RCC 7860 (cell line): ENCODE measurements at regions not wholly inside any gene's neighbourhood (a gene's known extent, or its start where the extent isn't known, plus 50 kb on each side); places are given as distances from the start of the nearest gene placed in this dataset.

Source experiments
- DNase-seq: peaks from one replicate; pipeline ENCODE4 v3.0.0-alpha.2; 2015; ENCODE audit warnings: low spot score
- FAIRE-seq: peaks from 2 replicates; lab custom pipeline; 2012; peaks lifted over from hg19 to GRCh38; lab: Jason Lieb, UNC

GRCh38 chr2:21251216-21251980, 127.6 kb downstream of the TDRD15 start:
- no peak for FAIRE-seq
- no peak for DNase-seq

- no peak for DNase-seq
- no peak for FAIRE-seq
Measured at GRCh38 chr2:21253311-21254027, 129.7 kb downstream of the TDRD15 start.

GRCh38 chr2:21254170-21254965, 130.6 kb downstream of the TDRD15 start:
- FAIRE-seq, result no peak
- DNase-seq, result no peak

- DNase-seq, result peak; percentile 61
- no peak for FAIRE-seq
Measured at GRCh38 chr2:21256006-21256405, 132.2 kb downstream of the TDRD15 start.

- FAIRE-seq (no peak), DNase-seq (no peak)
Measured at GRCh38 chr2:21257621-21258020, 133.9 kb downstream of the TDRD15 start.

DNA sequence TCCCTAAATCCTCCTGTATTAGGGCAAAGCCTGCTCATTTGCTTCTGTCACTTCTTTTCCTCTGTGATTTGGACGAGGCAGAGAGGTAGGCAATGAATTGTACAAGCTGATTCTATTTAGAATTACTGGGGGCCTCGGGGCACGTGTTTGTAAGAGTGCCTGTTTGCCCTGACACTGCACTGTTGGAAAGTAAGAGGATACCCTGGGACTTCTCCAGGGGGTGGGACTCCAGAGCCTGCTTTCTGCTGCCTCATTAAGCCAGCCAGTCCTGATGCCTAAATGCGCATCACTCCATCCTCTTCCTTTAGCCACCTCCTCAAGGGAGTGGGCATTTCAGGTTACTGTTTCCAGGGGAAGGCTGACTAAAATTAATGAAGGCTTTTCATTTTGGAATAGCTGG, 134.3 kb downstream of the TDRD15 start:
- no peak for FAIRE-seq
- no peak for DNase-seq

- no peak for DNase-seq
- no peak for FAIRE-seq
Measured at GRCh38 chr2:21260311-21260710, 136.5 kb downstream of the TDRD15 start.

- no peak for FAIRE-seq
- DNase-seq, result no peak
Measured at GRCh38 chr2:21261591-21261990, 137.8 kb downstream of the TDRD15 start.

- DNase-seq (no peak), FAIRE-seq (no peak)
Measured at GRCh38 chr2:21262426-21262940, 138.7 kb downstream of the TDRD15 start.

DNA sequence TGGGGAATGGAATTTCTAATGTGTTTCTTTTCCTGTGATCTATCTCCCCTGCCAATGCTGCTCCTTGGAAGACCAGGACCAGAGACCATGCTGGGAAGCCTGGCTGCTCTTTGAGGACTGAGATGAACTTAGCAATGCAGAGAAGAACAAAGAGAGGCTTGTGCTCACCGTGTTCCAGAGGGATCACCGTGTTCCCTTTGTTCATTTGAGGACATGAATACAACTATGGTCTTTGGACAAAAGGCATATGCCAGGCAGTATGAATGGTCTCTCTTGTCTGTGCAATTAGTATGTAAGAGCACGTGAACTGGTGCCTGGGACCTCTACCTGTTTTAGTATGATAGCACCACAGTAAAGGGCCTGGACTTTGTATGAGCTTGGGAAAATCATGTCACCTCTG, 139.9 kb downstream of the TDRD15 start:
- no peak for FAIRE-seq
- DNase-seq, result no peak

DNA sequence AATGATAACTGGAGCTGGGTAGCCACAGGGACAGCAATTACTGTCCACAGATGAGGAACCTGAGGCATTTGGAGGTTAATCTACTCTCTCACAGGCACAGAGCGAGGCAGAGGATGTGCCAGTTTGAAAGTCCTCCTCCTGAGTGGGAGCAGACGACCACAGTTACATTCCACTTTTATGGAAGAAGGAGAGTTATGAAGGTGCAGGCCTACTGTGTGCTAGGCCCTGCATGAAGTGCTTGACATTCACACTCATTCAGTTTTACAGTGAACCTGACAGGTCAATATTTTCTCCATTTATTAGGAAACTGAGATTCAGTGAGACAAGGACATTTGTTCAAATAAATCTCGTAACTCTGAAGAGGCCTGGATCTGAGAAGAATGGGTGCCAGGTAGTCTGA, 142.0 kb downstream of the TDRD15 start:
- FAIRE-seq (no peak), DNase-seq (no peak)

DNA sequence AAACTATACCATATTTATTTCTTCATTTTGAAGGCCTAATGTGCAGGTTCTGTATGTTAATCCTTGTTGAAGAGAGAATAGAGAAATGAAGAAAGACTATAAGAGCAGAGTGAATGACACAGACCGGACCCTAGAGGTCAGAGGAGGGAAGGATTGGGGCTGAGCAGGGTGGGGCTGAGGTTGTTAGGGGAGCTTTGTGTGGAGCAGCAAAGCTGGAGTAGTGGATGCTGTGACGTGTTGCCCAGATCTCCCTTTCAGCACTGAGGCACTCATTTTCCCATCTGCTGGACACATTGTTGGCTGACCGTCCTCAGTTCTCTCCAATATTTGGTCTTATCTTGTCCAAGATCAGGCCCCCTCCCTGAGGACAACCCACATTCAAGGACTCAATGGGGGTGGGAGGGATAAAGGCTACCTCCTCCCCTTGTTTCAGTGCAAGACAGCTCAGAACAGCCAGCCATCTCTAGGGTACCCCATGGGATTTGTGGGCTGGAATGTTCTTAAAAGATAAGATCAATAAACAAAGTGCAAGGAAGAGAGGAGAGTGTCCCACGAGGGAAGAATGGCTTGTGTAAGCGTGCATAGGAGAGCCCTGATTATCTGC, 143.6 kb downstream of the TDRD15 start:
- DNase-seq (no peak), FAIRE-seq (no peak)

GRCh38 chr2:21268197-21268877, 144.6 kb downstream of the TDRD15 start:
- FAIRE-seq (no peak), DNase-seq (no peak)

DNA sequence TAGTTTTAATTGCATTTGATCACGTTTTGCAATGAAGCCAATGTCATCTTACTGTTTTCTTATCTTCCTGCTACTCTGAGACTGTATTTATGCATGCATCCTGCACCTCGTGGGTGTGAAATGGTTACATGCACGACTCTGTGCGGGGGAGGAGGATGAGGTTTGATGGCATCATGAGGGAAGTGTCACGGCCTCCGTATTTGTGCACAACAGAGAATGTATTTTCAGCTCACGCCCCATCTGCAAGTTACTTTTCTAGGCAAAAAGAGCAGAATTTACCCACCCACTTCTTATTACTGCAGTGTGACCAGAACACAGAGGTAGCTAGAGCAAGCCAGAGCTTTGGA, 145.1 kb downstream of the TDRD15 start:
- DNase-seq (no peak), FAIRE-seq (no peak)

DNA sequence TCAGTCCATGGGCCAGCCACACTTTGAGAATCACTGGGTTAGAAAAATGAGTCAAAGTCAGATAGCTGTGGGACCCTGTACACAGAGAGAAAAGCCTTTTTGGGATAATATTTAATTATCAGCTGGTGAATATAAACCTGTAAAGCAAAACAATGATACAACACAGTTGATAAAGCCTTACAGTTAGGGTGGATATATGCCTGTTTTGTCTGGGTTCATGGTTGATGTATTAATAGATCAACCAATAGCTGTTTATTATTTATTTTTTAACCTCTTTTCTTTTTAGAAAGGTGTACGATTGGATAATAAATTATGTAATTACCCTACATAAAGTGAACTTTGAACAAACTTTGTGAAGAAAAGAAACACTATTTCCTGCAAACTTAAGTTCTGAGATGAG, 145.6 kb downstream of the TDRD15 start:
- FAIRE-seq, result no peak
- no peak for DNase-seq

- FAIRE-seq (no peak), DNase-seq (no peak)
Measured at GRCh38 chr2:21270083-21270491, 146.3 kb downstream of the TDRD15 start.

DNA sequence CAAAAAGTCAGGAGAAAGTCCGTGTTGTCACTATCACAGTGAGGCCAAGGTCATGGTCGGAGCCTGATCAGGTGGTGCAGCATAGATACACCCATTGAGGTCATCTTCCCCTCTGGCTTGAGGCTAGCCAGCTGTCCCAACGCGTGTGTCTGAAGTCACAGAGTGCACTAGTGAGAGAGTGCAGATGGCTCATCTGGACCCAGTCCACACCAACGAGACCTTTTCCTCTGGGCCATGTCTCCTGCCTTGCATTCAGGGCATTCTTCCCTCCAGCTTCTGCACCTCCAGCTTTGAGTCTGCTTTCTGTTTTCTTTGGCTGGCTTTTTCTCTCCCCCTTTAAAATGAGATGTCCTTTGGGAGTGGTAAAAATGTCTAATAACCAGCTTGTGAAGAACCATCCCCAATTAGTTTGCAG, 146.9 kb downstream of the TDRD15 start:
- DNase-seq (no peak), FAIRE-seq (no peak)

GRCh38 chr2:21276163-21276562, 152.4 kb downstream of the TDRD15 start:
- FAIRE-seq, result no peak
- DNase-seq, result no peak

DNA sequence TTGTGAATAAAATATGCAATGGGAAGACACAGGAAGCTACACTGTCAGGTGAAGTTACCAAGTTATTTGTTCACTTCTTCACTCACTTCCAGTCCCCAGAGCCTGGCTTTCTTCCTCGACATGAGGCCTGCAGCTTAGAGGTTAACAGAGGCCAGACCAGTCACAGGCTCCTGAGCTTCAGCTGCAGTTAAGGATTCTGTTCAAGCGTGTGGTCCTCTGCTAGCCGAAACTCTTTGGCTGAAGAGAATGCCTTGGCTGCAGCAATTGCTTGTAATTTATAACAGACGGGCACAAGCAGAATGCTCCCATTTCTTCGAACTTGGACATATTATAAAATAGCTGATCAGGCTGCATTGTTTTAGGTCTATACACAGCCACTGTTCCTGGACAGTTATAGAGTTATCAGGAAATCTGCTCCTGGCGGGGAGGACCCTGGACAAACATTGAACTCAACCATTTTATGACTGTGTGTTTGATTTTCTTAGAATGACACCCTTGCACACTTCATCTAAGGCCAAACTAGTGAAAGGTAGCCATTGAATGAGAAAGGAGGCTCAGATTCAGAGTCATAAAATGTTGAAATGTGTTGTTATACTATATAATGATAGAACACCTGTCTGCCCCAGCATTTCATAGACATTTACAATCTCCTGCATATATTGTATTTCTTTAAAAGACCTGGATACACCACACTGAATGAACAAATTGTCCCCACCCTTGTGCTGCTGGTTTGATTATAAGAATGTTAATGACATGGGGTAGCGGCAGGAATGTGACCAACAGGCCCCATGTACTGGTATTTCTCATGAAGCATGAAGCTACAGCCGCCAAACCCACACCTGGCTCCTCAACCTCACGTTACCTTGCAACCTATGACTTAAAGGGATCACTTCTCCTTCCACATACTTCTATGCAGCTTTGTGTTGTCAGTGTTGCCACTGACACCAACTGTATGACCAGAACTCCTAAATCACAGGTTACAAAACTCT, 153.6 kb downstream of the TDRD15 start:
- no peak for FAIRE-seq

More for the DNA sequence above, 153.6 kb downstream of the TDRD15 start:
- DNase-seq, result no peak
